ENCODE measurements at regions not wholly inside any gene's neighbourhood (a gene's known extent, or its start where the extent isn't known, plus 50 kb on each side); places are given as distances from the start of the nearest gene placed in this dataset.

DNA sequence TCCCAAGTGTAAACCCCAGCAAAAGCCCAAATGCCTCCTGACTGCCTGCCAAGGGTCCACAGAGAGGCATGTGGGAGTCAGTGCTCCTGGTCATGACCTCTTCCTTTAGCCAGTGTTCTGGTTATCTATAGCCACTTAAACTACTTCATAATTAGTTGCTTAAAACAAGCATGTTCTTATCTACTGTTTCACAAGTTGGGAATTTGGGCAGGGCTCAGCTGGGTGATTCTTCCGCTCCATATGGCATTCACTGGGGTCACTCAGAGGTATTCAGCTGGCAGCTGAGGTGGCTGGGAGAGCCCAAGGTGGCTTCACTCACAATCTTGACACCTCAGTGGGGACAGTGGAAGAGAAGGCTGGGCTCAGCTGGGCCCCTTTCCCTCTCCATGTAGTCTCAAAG is 184.0 kb upstream of the RGS6 start:
- Histone ChIP-seq H3K27me3 (no peaks in the 10 kb centered on the region), H3K27ac (no peak overlapping the region), H3K9me3 (no peaks in the 10 kb centered on the region), H3K4me3 (replicated peaks in 1 of 3) (no peak overlapping the region), H3K36me3 (no peaks in the 10 kb centered on the region), H3K4me1 (peaks cover 0 to 2% of the 10 kb centered on the region in 2 donors)
- no peak for TF ChIP-seq CTCF (IDR thresholded peaks at IDR 0.05)
- TF ChIP-seq POLR2A (IDR thresholded peaks at IDR 0.05) = no peak
- 83 to 94% methylated on average over 1 of the region's 1 CpG for WGBS, 2 donors
- DNase-seq = no peak
- intact Hi-C loops (cut with DNase I) = no loop called here

DNA sequence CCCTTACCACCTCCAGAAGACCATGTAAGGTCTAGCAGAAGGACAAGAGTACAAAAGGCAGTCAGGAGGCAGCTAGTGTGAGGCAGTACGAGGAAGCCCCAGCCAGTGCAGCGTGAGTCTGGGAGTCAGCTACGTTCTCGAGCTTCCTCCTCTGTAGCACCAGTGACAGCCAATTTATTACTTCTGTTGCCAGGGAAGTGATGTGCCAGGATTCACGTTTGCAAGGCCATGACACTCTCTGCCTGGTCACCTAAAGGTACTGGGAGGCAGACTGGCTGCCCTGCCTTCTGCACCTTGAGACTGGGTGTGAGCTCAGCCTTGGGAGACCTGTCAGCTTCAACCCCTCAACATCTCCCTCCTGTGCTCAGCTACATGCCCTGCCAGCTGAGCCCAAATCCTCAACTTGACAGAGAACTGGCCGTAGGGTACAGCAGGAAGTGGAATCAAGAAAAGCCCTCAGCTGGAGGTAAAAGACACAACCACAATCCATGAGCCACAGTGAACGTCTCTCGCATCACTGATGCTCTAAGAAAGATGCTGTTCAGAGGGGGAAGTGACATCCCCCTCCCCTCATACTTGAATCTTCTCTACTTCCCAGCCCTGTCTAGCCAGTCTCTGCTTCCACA is 182.5 kb upstream of the RGS6 start:
- 77 to 90% methylated on average over 8 of the region's 8 CpGs for WGBS, 2 donors
- no peak overlapping the region for H3K27ac ChIP-seq
- peaks cover 0 to 2% of the 10 kb centered on the region in 2 donors for H3K4me1 ChIP-seq
- intact Hi-C loops (cut with DNase I) = no loop called here
- no peak overlapping the region for H3K4me3 ChIP-seq (replicated peaks in 1 of 3)
- H3K36me3 ChIP-seq = no peaks in the 10 kb centered on the region
- no peak for TF ChIP-seq POLR2A (IDR thresholded peaks at IDR 0.05)
- TF ChIP-seq CTCF (IDR thresholded peaks at IDR 0.05) = no peak
- no peak for DNase-seq
- no peaks in the 10 kb centered on the region for H3K27me3 ChIP-seq
- no peaks in the 10 kb centered on the region for H3K9me3 ChIP-seq

DNA sequence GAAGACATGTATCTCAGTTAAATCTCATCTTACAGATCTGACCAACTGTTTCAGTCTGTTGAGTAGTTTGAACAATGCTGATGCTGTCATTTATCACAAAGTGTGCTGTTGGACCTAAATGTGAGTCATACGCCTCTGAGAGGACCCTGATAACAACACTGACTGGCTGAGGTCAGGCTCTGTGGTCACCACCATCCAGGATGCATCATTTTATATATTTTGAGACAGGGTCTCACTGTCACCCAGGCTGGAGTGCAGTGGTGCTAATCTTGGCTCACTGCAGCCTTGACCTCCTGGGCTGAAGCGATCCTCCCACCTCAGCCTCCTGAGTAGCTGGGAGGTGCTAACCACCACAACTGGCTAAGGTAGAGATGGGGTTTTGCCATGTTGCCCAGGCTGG is 181.0 kb upstream of the RGS6 start:
- Histone ChIP-seq H3K9me3 (no peaks in the 10 kb centered on the region), H3K27ac (no peak overlapping the region), H3K27me3 (no peaks in the 10 kb centered on the region), H3K4me3 (replicated peaks in 1 of 3) (no peak overlapping the region), H3K4me1 (peaks cover 0 to 2% of the 10 kb centered on the region in 2 donors), H3K36me3 (no peaks in the 10 kb centered on the region)
- no peak for TF ChIP-seq POLR2A (IDR thresholded peaks at IDR 0.05)
- TF ChIP-seq CTCF (IDR thresholded peaks at IDR 0.05) = no peak
- 83 to 100% methylated on average over 2 of the region's 2 CpGs for WGBS, 2 donors
- no peak for DNase-seq
- intact Hi-C loops (cut with DNase I) = no loop called here

GRCh38 chr14:71752111-71752738 is 180.0 kb upstream of the RGS6 start:
- no peaks in the 10 kb centered on the region for H3K9me3 ChIP-seq
- H3K27me3 ChIP-seq = no peaks in the 10 kb centered on the region
- H3K4me3 ChIP-seq (replicated peaks in 1 of 3) = no peak overlapping the region
- no peak for DNase-seq
- H3K36me3 ChIP-seq = no peaks in the 10 kb centered on the region
- WGBS, 2 donors = 93 to 95% methylated on average over 23 of the region's 23 CpGs
- intact Hi-C loops (cut with DNase I) = loop anchor here (2.0 kb wide), 2 partner anchors 431 to 613 kb away; partner anchors contain the start of gene SIPA1L1
- H3K4me1 ChIP-seq = peaks cover 0 to 2% of the 10 kb centered on the region in 2 donors
- no peak for TF ChIP-seq CTCF (IDR thresholded peaks at IDR 0.05)
- no peak for TF ChIP-seq POLR2A (IDR thresholded peaks at IDR 0.05)
- H3K27ac ChIP-seq = no peak overlapping the region

DNA sequence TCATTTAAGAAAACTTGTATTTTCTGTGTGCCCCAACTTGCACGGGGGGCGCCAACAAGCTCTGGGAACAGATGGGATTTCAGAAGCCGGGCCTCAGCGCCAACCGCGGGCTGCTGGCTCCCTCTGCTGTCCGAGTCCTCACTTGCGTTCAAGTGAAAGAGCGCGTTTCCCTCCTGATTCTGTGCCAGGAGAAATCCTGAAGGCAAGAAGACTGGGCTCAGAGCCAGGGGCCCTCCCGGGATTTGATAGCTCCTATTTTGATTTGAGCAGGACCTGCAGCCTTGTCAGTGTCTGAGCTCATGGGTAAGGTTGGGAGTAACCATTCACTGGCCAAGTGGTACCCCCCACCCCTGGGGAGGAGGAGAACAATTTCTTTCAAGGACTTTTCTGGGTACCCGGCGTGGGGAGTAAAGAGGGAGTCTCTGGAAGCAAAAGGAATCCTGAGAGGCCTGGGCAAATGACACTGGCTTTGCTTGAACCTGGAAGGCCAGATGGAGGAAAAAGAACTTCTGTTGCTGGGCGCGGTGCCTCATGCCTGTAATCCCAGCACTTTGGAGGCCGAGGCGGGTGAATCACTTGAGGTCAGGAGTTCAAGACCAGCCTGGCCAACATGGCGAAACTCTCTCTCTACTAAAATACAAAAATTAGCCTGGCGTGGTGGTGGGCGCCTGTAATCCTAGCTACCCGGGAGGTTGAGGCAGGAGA is 179.0 kb upstream of the RGS6 start:
- Histone ChIP-seq H3K4me3 (replicated peaks in 1 of 3) (no peak overlapping the region), H3K9me3 (no peaks in the 10 kb centered on the region), H3K36me3 (no peaks in the 10 kb centered on the region), H3K27me3 (no peaks in the 10 kb centered on the region), H3K4me1 (peaks cover 0 to 2% of the 10 kb centered on the region in 2 donors), H3K27ac (no peak overlapping the region)
- TF ChIP-seq CTCF (IDR thresholded peaks at IDR 0.05) (peak; percentile 69 to 98 (median 94)), POLR2A (IDR thresholded peaks at IDR 0.05) (no peak)
- intact Hi-C loops (cut with DNase I) = loop anchor here (2.0 kb wide), 2 partner anchors 432 to 614 kb away; partner anchors contain the start of gene SIPA1L1
- DNase-seq = peak; percentile 94
- WGBS, 2 donors = 34 to 46% methylated on average over 16 to 21 of the region's 21 CpGs
